HCT116 (cell line): ENCODE measurements at regions not wholly inside any gene's neighbourhood (a gene's known extent, or its start where the extent isn't known, plus 50 kb on each side); places are given as distances from the start of the nearest gene placed in this dataset.
A peak's percentile ranks its signal among the peaks of the same experiment; 100 is the strongest.

ENCODE experiments used
- ATAC-seq: fragments of 200-7000 bp; cut with Tn5 transposase; 2 replicates; pipeline ENCODE4 v1.9.1; 2020; ENCODE audit warnings: mild to moderate bottlenecking, moderate library complexity
- BruUV-seq: library from RNA; stranded (reverse); fragments of 400-500 nt; replicated peaks from 2 replicates; lab custom pipeline; 2021; lab: Mats Ljungman, UMichigan
- CTCF ChIA-PET: fragments of 300-600 bp; sonication (Branson Sonifier 250); formaldehyde crosslinking; loops from one replicate; lab custom pipeline; 2021; ENCODE audit warnings: antibody characterized with exemption; lab: Charles Lee
- POLR2A ChIA-PET: fragments of 300-600, 350-600 bp; sonication (Branson Sonifier 250); formaldehyde crosslinking; loops from one replicate; lab custom pipeline; 2021; ENCODE audit warnings: antibody characterized with exemption; lab: Charles Lee
- RAD21 ChIA-PET, 2 experiments: fragments of 300-600 bp; sonication (Branson Sonifier 250); formaldehyde crosslinking; loops; one replicate each; lab custom pipeline; 2023; ENCODE audit warnings: low total read pairs in 2 of 2; ENCODE audit not compliant: uncharacterized antibody in 2 of 2, unreplicated experiment in 2 of 2, low non-redundant PET in 1 of 2; lab: Charles Lee
- DNase-seq: peaks from one replicate; pipeline ENCODE4 v3.0.0-alpha.2; 2010; ENCODE audit warnings: low read depth, low spot score
- H2AFZ ChIP-seq: fragments of 200-600 bp; shearing (Covaris generic), sonication (generic); 2 replicates; pipeline ENCODE4 v1.6.1; 2017; ENCODE audit warnings: low read depth, mixed run types, mixed read lengths, antibody characterized with exemption, low read length; ENCODE audit not compliant: poor library complexity, severe bottlenecking
- H3K27ac ChIP-seq: 2 replicates; pipeline ENCODE4 v1.5.1; 2012; ENCODE audit warnings: low read depth, low read length
- H3K27me3 ChIP-seq: fragments of 200-600 bp; sonication (generic); 2 replicates; pipeline ENCODE4 v1.6.1; 2016; ENCODE audit warnings: mixed run types, low read length, mixed read lengths; ENCODE audit not compliant: insufficient read depth
- H3K36me3 ChIP-seq, 2 experiments: fragments of 200-500 bp in 1 of 2; fragments of 200-600 bp in 1 of 2; sonication (Bioruptor generic) in 1 of 2; sonication (generic) in 1 of 2; 2 replicates each; pipeline versions ENCODE4 v1.5.1 to v1.6.1; 2014 to 2016; ENCODE audit warnings: low read length in 2 of 2, inconsistent platforms in 1 of 2, mixed read lengths in 1 of 2, mixed run types in 1 of 2; ENCODE audit not compliant: insufficient read depth in 2 of 2, control insufficient read depth in 1 of 2
- H3K4me1 ChIP-seq, 2 experiments: fragments of 200-600 bp in 1 of 2; sonication (generic) in 1 of 2; 2 replicates each; pipeline versions ENCODE4 v1.5.1 to v1.6.1; 2012 to 2017; ENCODE audit warnings: low read length in 2 of 2, inconsistent platforms in 1 of 2, mild to moderate bottlenecking in 1 of 2, mixed read lengths in 1 of 2, mixed run types in 1 of 2, moderate library complexity in 1 of 2; ENCODE audit not compliant: insufficient read depth in 2 of 2, control insufficient read depth in 1 of 2
- H3K4me2 ChIP-seq: fragments of 200-600 bp; sonication (generic); 2 replicates; pipeline ENCODE4 v1.6.1; 2017; ENCODE audit warnings: mixed run types, low read length, mixed read lengths
- H3K4me3 ChIP-seq, 2 experiments: fragments of 200-600 bp in 1 of 2; sonication (generic) in 1 of 2; replicated peaks in 1 of 2; 2 replicates each; pipeline ENCODE4 v1.5.1; 2011 to 2016; ENCODE audit warnings: low read length in 2 of 2, control low read depth in 1 of 2, low read depth in 1 of 2, mild to moderate bottlenecking in 1 of 2, mixed read lengths in 1 of 2, mixed run types in 1 of 2
- H3K79me2 ChIP-seq: fragments of 200-600 bp; sonication (generic); 2 replicates; pipeline ENCODE4 v1.6.1; 2017; ENCODE audit warnings: mild to moderate bottlenecking, mixed run types, low read length, moderate library complexity, mixed read lengths; ENCODE audit not compliant: insufficient read depth
- H3K9ac ChIP-seq: fragments of 200-600 bp; sonication (generic); 2 replicates; pipeline ENCODE4 v1.6.1; 2016; ENCODE audit warnings: low read length, mixed read lengths
- H3K9me2 ChIP-seq: fragments of 200-600 bp; sonication (generic), shearing (Covaris generic); 2 replicates; pipeline ENCODE4 v1.6.1; 2017; ENCODE audit warnings: mixed run types, mild to moderate bottlenecking, moderate library complexity; ENCODE audit not compliant: insufficient read depth
- H3K9me3 ChIP-seq, 2 experiments: fragments of 200-500 bp in 1 of 2; fragments of 200-600 bp in 1 of 2; sonication (Bioruptor generic) in 1 of 2; sonication (generic) in 1 of 2; 2 replicates each; pipeline ENCODE4 v1.6.1; 2014 to 2017; ENCODE audit warnings: low read length in 2 of 2, mixed read lengths in 2 of 2, inconsistent platforms in 1 of 2, low read depth in 1 of 2, mild to moderate bottlenecking in 1 of 2, mixed run types in 1 of 2, moderate library complexity in 1 of 2; ENCODE audit not compliant: control insufficient read depth in 1 of 2, insufficient read depth in 1 of 2
- H4K20me1 ChIP-seq: fragments of 200-600 bp; sonication (generic), shearing (Covaris generic); 2 replicates; pipeline ENCODE4 v1.6.1; 2017; ENCODE audit warnings: mixed run types, mild to moderate bottlenecking, moderate library complexity; ENCODE audit not compliant: insufficient read depth
- EGR1 ChIP-seq: IDR thresholded peaks from 2 replicates; pipeline ENCODE4 v1.6.1; 2012; ENCODE audit warnings: low read depth
- FOSL1 ChIP-seq: IDR thresholded peaks from 2 replicates; pipeline ENCODE4 v1.6.1; 2012; ENCODE audit warnings: low read depth
- RAD21 ChIP-seq: IDR thresholded peaks from 2 replicates; pipeline ENCODE4 v1.6.1; 2012; ENCODE audit warnings: low read depth, mild to moderate bottlenecking
- REST ChIP-seq: IDR thresholded peaks from 2 replicates; pipeline ENCODE4 v1.6.1; 2012; ENCODE audit warnings: low read depth
- SIN3A ChIP-seq: IDR thresholded peaks from 2 replicates; pipeline ENCODE4 v1.6.1; 2012; ENCODE audit warnings: low read depth
- SRF ChIP-seq: IDR thresholded peaks from 2 replicates; pipeline ENCODE4 v1.6.1; 2012; ENCODE audit warnings: low read depth
- ZFX ChIP-seq: fragments of 450-650 bp; IDR thresholded peaks from 2 replicates; pipeline ENCODE4 v1.6.1; 2017
- intact Hi-C: fragments of 100-400 bp; cut with micrococcal nuclease; formaldehyde crosslinking; loops from 2 replicates; pipeline ENCODE4 v1.10.0; 2022

DNA sequence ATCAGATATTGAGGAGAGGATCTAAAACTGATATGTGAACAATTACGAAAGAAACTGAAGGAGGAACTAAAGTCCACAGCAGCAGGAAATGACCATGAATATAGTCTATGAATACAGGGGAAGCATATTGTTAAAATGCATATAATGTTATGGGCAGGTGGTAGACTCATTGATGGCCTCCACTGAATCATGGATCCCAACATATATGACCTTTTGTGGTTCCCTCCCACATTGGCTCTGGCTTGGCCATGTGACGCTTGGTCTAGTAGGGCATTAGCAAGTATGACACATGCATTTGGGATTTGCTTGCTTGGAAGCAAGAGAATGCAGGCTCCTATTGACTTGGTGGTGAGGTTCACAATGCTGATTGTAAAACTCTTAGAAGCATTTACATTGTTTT lies 55.2 kb upstream of the RAB18 start:
- peaks cover 9 to 10% of the 10 kb centered on the region in 2 experiments; a peak in 3 of 4 replicates for H3K4me1 ChIP-seq
- no peaks in the 10 kb centered on the region for H3K9me3 ChIP-seq
- no peak overlapping the region for H3K9ac ChIP-seq
- POLR2A ChIA-PET = no interaction called here
- intact Hi-C loops = loop anchor here (5.0 kb wide), 1 partner anchor 793 kb away; no protein-coding TSS in a partner anchor
- ATAC-seq = peak; percentile 55; the same call in 1 of the 2 replicates
- no peaks in the 10 kb centered on the region for H3K27me3 ChIP-seq
- CTCF ChIA-PET = interaction anchor here (0.9 kb wide), 1 partner anchor 79 kb away, joined by 3 read pairs; no protein-coding TSS in a partner anchor
- H4K20me1 ChIP-seq = no peaks in the 10 kb centered on the region
- H3K4me2 ChIP-seq = no peak overlapping the region
- RAD21 ChIA-PET = no interaction called here
- no peak overlapping the region for H3K27ac ChIP-seq
- H3K36me3 ChIP-seq = no peaks in the 10 kb centered on the region
- no peaks in the 10 kb centered on the region for H3K9me2 ChIP-seq
- BruUV-seq = no TSS peak
- no peak overlapping the region for H3K4me3 ChIP-seq
- TF ChIP-seq ZFX (no peak), REST (no peak), SRF (no peak), FOSL1 (no peak), SIN3A (no peak), EGR1 (no peak), RAD21 (no peak)
- TF ChIP-seq, all 23 proteins: peak for 0
- DNase-seq = peak; percentile 8
- peak overlapping the region; percentile 18 for H2AFZ ChIP-seq
- H3K79me2 ChIP-seq = no peaks in the 10 kb centered on the region
